Heart right ventricle (tissue), 16 donors: ENCODE measurements at regions not wholly inside any gene's neighbourhood (a gene's known extent, or its start where the extent isn't known, plus 50 kb on each side); places are given as distances from the start of the nearest gene placed in this dataset.

Source experiments
- ATAC-seq, 8 donors: fragments of 200-7000 bp; cut with Tn5 transposase; one replicate each; pipeline ENCODE4 v1.9.1; 2020; ENCODE audit warnings: mild to moderate bottlenecking in 8 of 8, moderate library complexity in 8 of 8, moderate number of reproducible peaks in 1 of 8
- DNase-seq, 2 donors: peaks; one replicate each; pipeline ENCODE4 v3.0.0-alpha.2; 2020
- H3K27ac ChIP-seq, 10 donors: fragments of 200-600 bp; sonication (generic) in 2 of 10; one replicate each; pipeline versions ENCODE4 v1.5.0 to v1.8.0; 2020 to 2022; ENCODE audit warnings: mild to moderate bottlenecking in 3 of 10
- H3K27me3 ChIP-seq, 7 donors: fragments of 200-600 bp; one replicate each; pipeline ENCODE4 v1.8.0; 2021 to 2022; ENCODE audit warnings: mild to moderate bottlenecking in 2 of 7
- H3K36me3 ChIP-seq, 9 donors: fragments of 200-600 bp; sonication (generic) in 1 of 9; one replicate each; pipeline versions ENCODE4 v1.5.0 to v1.8.0; 2020 to 2022; ENCODE audit warnings: mild to moderate bottlenecking in 2 of 9
- H3K4me1 ChIP-seq, 9 donors: fragments of 200-600 bp; sonication (generic) in 1 of 9; one replicate each; pipeline versions ENCODE4 v1.5.0 to v1.8.0; 2020 to 2022; ENCODE audit warnings: mild to moderate bottlenecking in 4 of 9
- H3K4me3 ChIP-seq, 10 donors: fragments of 200-600 bp; sonication (generic) in 2 of 10; one replicate each; pipeline versions ENCODE4 v1.5.0 to v1.8.0; 2020 to 2022; ENCODE audit warnings: mild to moderate bottlenecking in 7 of 10, moderate library complexity in 2 of 10
- H3K9me3 ChIP-seq, 11 donors: fragments of 200-600 bp in 10 of 11; sonication (generic) in 2 of 11; one replicate each; pipeline versions ENCODE4 v1.5.0 to v1.8.0; 2013 to 2022; ENCODE audit warnings: mild to moderate bottlenecking in 2 of 11, control low read depth in 1 of 11, moderate library complexity in 1 of 11
- WGBS, 2 donors: extraction: QIAGEN DNeasy Blood & Tissue Kit; methylation state at CpG; one replicate each; pipeline ENCODE4 v1.1.7; 2013; ENCODE audit warnings: inconsistent platforms in 1 of 2; 5-methylcytosine and 5-hydroxymethylcytosine counted together
- intact Hi-C, 10 donors: fragments of 100-400 bp; cut with DNase I; formaldehyde crosslinking; loops; one replicate each; pipeline versions ENCODE4 v1.11.1 to v1.14.2; 2022
- TF ChIP-seq, protein P1 (sequence below), 9 donors: fragments of 200-600 bp; sonication (generic) in 2 of 9; IDR thresholded peaks; one replicate each; pipeline versions ENCODE4 v1.5.0 to v1.8.0; 2021 to 2022; ENCODE audit warnings: antibody characterized with exemption in 9 of 9, mild to moderate bottlenecking in 5 of 9, moderate library complexity in 1 of 9
- donor health status: Arrhythmogenic right ventricular cardiomyopathy.
- donor health status: ischemic (EF 13 %, LVEDD 7.1; RV severe dilation, severe dysfunction).
- donor health status: healthy with polysubstance abuse.
- donor health status: DM: no; HTN: yes; CAD: no.
- donor health status: DM: no; HTN: no; CAD: no.
- donor health status: ischemic (EF 25% LVEDD 6.9; RV normal size, moderate dysfunction).
- donor health status: ischemic (EF 25% LVEDD 5.7; RV mildly dilated, moderate dysfunction).
- donor health status: healthy.
- donor health status: DM: yes; HTN: yes; CAD: no.
- donor health status: Ischemic cardiomyopathy.
- donor health status: ischemic (EF 35%, LVEDD 5.7; RV mildly dilated, moderate dysfunction).
- donor health status: nonischemic (EF 11% LVEDD 7.7; RV severe dilation, severe dysfunction).
- donor health status: DM: yes; HTN: yes; CAD: no.
- donor health status: PGD.
- donor health status: ischemic (EF 29% LVEDD 5.4; RV normal size, mild dysfunction).
- donor health status: nonischemic (EF 23%, LVEDD 6.1; RV moderate dilation, normal function).

DNA sequence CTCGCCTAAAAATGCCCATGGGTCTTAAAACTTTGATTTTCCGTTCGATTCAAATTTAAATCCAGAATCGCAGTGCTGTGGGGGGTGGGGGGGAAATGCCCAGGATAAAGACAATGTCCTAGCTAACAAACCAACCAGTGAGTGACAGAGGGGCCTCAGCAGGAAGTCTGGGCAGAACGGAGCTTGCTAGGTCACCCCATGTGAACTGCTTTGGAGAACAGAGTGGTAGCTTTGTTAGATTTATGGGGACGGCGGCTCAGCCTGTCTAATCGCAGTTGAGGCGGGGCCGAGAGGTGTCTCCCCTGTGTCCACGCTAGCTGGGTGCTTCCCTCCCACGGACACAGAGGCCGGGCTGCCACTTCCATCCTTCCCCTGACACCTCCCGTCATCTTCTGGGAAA is 243.9 kb downstream of the CTTN start:
- ATAC-seq (no peak), DNase-seq (no peak)
- Histone ChIP-seq H3K9me3 (no peaks in the 10 kb centered on the region), H3K27me3 (peaks cover 0 to 75% (median 29%) of the 10 kb centered on the region in 7 donors), H3K4me1 (no peaks in the 10 kb centered on the region), H3K27ac (no peak overlapping the region), H3K36me3 (no peaks in the 10 kb centered on the region), H3K4me3 (no peak overlapping the region)
- intact Hi-C loops, result no loop called here
- TF ChIP-seq, protein P1, sequence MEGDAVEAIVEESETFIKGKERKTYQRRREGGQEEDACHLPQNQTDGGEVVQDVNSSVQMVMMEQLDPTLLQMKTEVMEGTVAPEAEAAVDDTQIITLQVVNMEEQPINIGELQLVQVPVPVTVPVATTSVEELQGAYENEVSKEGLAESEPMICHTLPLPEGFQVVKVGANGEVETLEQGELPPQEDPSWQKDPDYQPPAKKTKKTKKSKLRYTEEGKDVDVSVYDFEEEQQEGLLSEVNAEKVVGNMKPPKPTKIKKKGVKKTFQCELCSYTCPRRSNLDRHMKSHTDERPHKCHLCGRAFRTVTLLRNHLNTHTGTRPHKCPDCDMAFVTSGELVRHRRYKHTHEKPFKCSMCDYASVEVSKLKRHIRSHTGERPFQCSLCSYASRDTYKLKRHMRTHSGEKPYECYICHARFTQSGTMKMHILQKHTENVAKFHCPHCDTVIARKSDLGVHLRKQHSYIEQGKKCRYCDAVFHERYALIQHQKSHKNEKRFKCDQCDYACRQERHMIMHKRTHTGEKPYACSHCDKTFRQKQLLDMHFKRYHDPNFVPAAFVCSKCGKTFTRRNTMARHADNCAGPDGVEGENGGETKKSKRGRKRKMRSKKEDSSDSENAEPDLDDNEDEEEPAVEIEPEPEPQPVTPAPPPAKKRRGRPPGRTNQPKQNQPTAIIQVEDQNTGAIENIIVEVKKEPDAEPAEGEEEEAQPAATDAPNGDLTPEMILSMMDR (IDR thresholded peaks at IDR 0.05), result no peak
- WGBS, 2 donors, result 70 to 71% methylated on average over 14 of the region's 14 CpGs

DNA sequence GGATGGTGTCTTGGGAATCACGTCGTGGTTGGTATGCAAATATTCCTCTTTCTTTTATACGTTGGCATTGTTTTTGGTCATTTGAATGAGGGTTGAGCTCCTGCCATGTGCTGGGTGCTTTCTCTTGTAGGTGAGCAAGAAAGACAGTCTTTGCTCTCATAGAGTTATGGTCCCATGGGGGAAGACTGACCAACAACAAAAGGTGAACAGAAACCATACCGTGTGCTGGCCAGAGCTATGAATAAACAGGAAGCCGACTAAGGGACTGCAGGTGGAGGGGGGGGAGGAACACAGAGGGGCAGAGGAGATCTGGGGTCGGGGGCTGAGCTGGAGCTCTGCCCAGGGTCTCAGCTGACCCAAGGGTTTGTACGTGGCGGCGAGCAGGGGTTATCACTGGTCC is 245.3 kb downstream of the CTTN start:
- Histone ChIP-seq H3K9me3 (no peaks in the 10 kb centered on the region), H3K27me3 (peaks cover 0 to 81% (median 32%) of the 10 kb centered on the region in 7 donors), H3K27ac (no peak overlapping the region), H3K4me3 (no peak overlapping the region), H3K4me1 (no peaks in the 10 kb centered on the region), H3K36me3 (no peaks in the 10 kb centered on the region)
- TF ChIP-seq, protein P1 (IDR thresholded peaks at IDR 0.05), result no peak
- ATAC-seq, result no peak
- intact Hi-C loops, result loop anchor here in 1 of 10 donors (2.0 kb wide), 1 partner anchor 45 kb away; no protein-coding TSS in a partner anchor
- no peak for DNase-seq
- WGBS, 2 donors, result 39% methylated on average over 9 of the region's 9 CpGs

DNA sequence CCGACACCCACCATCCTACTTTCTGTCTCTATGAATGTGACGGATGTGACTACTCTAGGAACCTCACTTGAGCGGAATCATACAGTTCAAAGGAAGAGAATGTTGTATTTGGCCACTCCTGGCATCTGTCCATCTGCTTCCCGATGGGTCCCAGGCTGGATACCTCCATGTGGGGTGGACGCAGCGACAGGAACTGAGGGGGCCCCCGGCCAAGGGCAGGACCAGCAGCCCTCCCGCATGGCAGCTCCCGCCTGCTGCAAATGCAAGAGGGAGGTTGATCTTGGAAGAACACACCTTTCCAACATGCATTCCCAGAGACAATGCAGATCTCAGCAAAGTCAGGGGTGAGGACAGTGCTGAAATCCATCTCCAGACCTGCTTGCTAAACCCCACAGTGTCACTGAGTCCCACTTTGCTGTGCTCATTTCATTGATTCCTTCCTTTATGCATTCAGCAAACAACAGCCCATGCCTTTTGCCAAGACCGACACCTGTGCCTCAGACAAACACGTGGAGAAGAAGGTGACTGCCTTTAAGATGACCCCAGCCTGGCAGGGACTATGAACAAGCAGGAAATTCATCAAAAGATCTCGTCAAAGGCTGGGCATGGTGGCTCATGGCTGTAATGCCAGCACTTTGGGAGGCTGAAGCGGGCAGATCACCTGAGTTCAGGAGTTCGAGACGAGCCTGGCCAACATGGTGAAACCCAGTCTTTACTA is 246.2 kb downstream of the CTTN start:
- WGBS, 2 donors, result 61 to 62% methylated on average over 15 of the region's 15 CpGs
- TF ChIP-seq, protein P1 (IDR thresholded peaks at IDR 0.05), result no peak

DNA sequence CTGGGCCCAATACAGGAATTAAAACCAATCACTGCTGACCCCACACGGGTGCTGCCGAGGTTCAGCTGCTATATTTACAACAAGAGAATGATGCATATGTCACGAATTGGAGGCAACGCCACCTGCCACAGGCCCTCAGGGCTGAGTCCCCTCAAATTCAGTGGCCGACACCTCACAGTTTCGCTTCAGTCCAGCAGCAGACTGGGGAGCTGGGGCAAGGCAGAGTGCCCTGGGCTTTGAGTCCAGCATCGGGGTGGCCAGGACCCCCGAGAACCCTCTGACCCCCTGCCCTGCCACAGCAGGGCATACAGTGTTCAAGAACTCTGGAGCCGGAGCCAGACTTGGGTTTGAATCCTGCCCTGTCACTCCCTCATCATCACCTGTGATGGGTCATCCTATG is 247.2 kb downstream of the CTTN start:
- ATAC-seq (no peak), DNase-seq (no peak)
- TF ChIP-seq, protein P1 (IDR thresholded peaks at IDR 0.05), result no peak
- Histone ChIP-seq H3K4me1 (no peaks in the 10 kb centered on the region), H3K27me3 (peaks cover 0 to 62% (median 32%) of the 10 kb centered on the region in 7 donors), H3K27ac (no peak overlapping the region), H3K4me3 (no peak overlapping the region), H3K9me3 (no peaks in the 10 kb centered on the region), H3K36me3 (no peaks in the 10 kb centered on the region)
- intact Hi-C loops, result loop anchor here in 1 of 10 donors (2.0 kb wide), 1 partner anchor 47 kb away; no protein-coding TSS in a partner anchor
- WGBS, 2 donors, result 74 to 76% methylated on average over 9 of the region's 9 CpGs

More for the DNA sequence above, 246.2 kb downstream of the CTTN start:
- H3K36me3 ChIP-seq, result no peaks in the 10 kb centered on the region
- peaks cover 0 to 72% (median 32%) of the 10 kb centered on the region in 7 donors for H3K27me3 ChIP-seq
- no peak overlapping the region for H3K27ac ChIP-seq
- DNase-seq, result no peak
- intact Hi-C loops, result loop anchor here in 1 of 10 donors (2.0 kb wide), 1 partner anchor 46 kb away; no protein-coding TSS in a partner anchor
- no peaks in the 10 kb centered on the region for H3K9me3 ChIP-seq
- no peak for ATAC-seq
- H3K4me3 ChIP-seq, result no peak overlapping the region
- H3K4me1 ChIP-seq, result no peaks in the 10 kb centered on the region
